ENCODE measurements at regions not wholly inside any gene's neighbourhood (a gene's known extent, or its start where the extent isn't known, plus 50 kb on each side); places are given as distances from the start of the nearest gene placed in this dataset.

- TF ChIP-seq RCOR1 (IDR thresholded peaks at IDR 0.05; ENCODE audit: insufficient replicate concordance, low read length) (no peak), POLR2A (IDR thresholded peaks at IDR 0.05; ENCODE audit: low read depth, low read length) (no peak), FOS (IDR thresholded peaks at IDR 0.05; ENCODE audit: low read depth, low read length) (no peak), CTCF (conservative IDR thresholded peaks at IDR 0.05; ENCODE audit: low read depth, low read length) (no peak), ELK1 (IDR thresholded peaks at IDR 0.05; ENCODE audit: borderline replicate concordance, low read depth, low read length) (no peak), MAFK (IDR thresholded peaks at IDR 0.05; ENCODE audit: low read depth, low read length) (no peak), SMC3 (IDR thresholded peaks at IDR 0.05; ENCODE audit: low read depth, low read length) (no peak)
- TF ChIP-seq, protein P1, sequence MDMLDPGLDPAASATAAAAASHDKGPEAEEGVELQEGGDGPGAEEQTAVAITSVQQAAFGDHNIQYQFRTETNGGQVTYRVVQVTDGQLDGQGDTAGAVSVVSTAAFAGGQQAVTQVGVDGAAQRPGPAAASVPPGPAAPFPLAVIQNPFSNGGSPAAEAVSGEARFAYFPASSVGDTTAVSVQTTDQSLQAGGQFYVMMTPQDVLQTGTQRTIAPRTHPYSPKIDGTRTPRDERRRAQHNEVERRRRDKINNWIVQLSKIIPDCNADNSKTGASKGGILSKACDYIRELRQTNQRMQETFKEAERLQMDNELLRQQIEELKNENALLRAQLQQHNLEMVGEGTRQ (IDR thresholded peaks at IDR 0.05; ENCODE audit: low read depth, low read length): no peak
Observed at GRCh38 chr7:89563597-89563996, 590.7 kb upstream of the STEAP1 start.

All from IMR-90 (cell line).